GM12878 (cell line): ENCODE measurements at regions not wholly inside any gene's neighbourhood (a gene's known extent, or its start where the extent isn't known, plus 50 kb on each side); places are given as distances from the start of the nearest gene placed in this dataset.
"Not testable (repeated sequence)": the region's sequence is repeated elsewhere in the genome, so short reads cannot be mapped to it uniquely, and the experiment has no call there.

Source experiments
- ATAC-seq: fragments of 200-7000 bp; cut with Tn5 transposase; 3 replicates; pipeline ENCODE4 v1.9.1; 2020; ENCODE audit warnings: mild to moderate bottlenecking, moderate library complexity
- BruUV-seq: library from RNA; stranded (reverse); fragments of 400-500 nt; replicated peaks from 2 replicates; lab custom pipeline; 2021; lab: Mats Ljungman, UMichigan
- CTCF ChIA-PET: fragments of 300-600 bp; sonication (Branson Sonifier 250); formaldehyde crosslinking; extraction: SDS; loops from one replicate; lab custom pipeline; 2021; ENCODE audit warnings: inconsistent platforms; lab: Yijun Ruan, JAX
- POLR2A ChIA-PET: fragments of 350-600 bp; formaldehyde crosslinking; extraction: SDS; loops from one replicate; lab custom pipeline; 2021; ENCODE audit warnings: inconsistent platforms; lab: Charles Lee
- RAD21 ChIA-PET: fragments of 300-600 bp; sonication (Branson Sonifier 250); formaldehyde crosslinking; loops from one replicate; lab custom pipeline; 2023; ENCODE audit warnings: antibody characterized with exemption; ENCODE audit not compliant: unreplicated experiment; lab: Charles Lee
- SMC1A ChIA-PET: fragments of 300-600 bp; sonication (Branson Sonifier 250); formaldehyde crosslinking; loops from one replicate; lab custom pipeline; 2023; ENCODE audit not compliant: unreplicated experiment, uncharacterized antibody; lab: Charles Lee
- DNase-seq: peaks from one replicate; pipeline ENCODE4 v3.0.0-alpha.2; 2011; ENCODE audit warnings: low read depth, low spot score
- FAIRE-seq: peaks from 3 replicates; lab custom pipeline; 2011; peaks lifted over from hg19 to GRCh38; lab: Jason Lieb, UNC
- H2AFZ ChIP-seq: 2 replicates; pipeline ENCODE4 v1.6.0; 2011; ENCODE audit warnings: low read depth, low read length, control low read depth; ENCODE audit not compliant: control insufficient read depth
- H3K27ac ChIP-seq: 2 replicates; pipeline ENCODE4 v1.5.1; 2011; ENCODE audit warnings: control low read depth; ENCODE audit not compliant: control insufficient read depth, insufficient read depth
- H3K27me3 ChIP-seq, 2 experiments: replicated peaks in 1 of 2; 2 replicates each; pipeline versions ENCODE4 v1.6.0 to v1.6.1; 2011; ENCODE audit warnings: low read length in 1 of 2; ENCODE audit not compliant: control insufficient read depth in 2 of 2, insufficient read depth in 2 of 2
- H3K36me3 ChIP-seq, 2 experiments: 2 replicates each; pipeline ENCODE4 v1.5.1; 2011; ENCODE audit warnings: low read length in 1 of 2; ENCODE audit not compliant: control insufficient read depth in 2 of 2, insufficient read depth in 2 of 2
- H3K4me1 ChIP-seq: 2 replicates; pipeline ENCODE4 v1.6.1; 2011; ENCODE audit warnings: mild to moderate bottlenecking, low read length, moderate library complexity, mixed read lengths; ENCODE audit not compliant: control insufficient read depth, insufficient read depth
- H3K4me2 ChIP-seq: 2 replicates; pipeline ENCODE4 v1.6.0; 2011; ENCODE audit warnings: control low read depth; ENCODE audit not compliant: control insufficient read depth, insufficient read depth
- H3K4me3 ChIP-seq: fragments of 200-600 bp; sonication (generic); 2 replicates; pipeline ENCODE4 v1.5.1; 2016
- H3K79me2 ChIP-seq: 2 replicates; pipeline ENCODE4 v1.6.0; 2011; ENCODE audit warnings: low read length; ENCODE audit not compliant: control insufficient read depth, insufficient read depth
- H3K9ac ChIP-seq: 2 replicates; pipeline ENCODE4 v1.8.0; 2011; ENCODE audit warnings: low read length, control low read depth, mixed read lengths; ENCODE audit not compliant: control insufficient read depth, insufficient read depth
- H3K9me3 ChIP-seq: replicated peaks from 3 replicates; pipeline ENCODE4 v1.5.1; 2011; ENCODE audit warnings: mild to moderate bottlenecking, low read length; ENCODE audit not compliant: control insufficient read depth, insufficient read depth
- H4K20me1 ChIP-seq: 2 replicates; pipeline ENCODE4 v1.6.0; 2011; ENCODE audit not compliant: control insufficient read depth, insufficient read depth
- WGBS: methylation state at CpG from one replicate; pipeline ENCODE4 v1.1.6; 2016; ENCODE audit warnings: low lambda C conversion rate; ENCODE audit not compliant: insufficient replicate concordance, insufficient coverage; ENCODE audit errors: missing lambda C conversion rate; 5-methylcytosine and 5-hydroxymethylcytosine counted together
- in situ Hi-C: fragments of 300-500 bp; cut with MboI; formaldehyde crosslinking; loops from 9 replicates; pipeline ENCODE4 v1.14.3; 2018; ENCODE audit warnings: mixed read lengths
- intact Hi-C: fragments of 100-400 bp; cut with micrococcal nuclease; formaldehyde crosslinking; loops from one replicate; pipeline ENCODE4 v1.14.2; 2022; ENCODE audit not compliant: unreplicated experiment

GRCh38 chr1:146443088-146443870, 214.5 kb upstream of the NOTCH2NLA start:
- BruUV-seq = not testable (repeated sequence)

GRCh38 chr1:146438543-146438942, 209.7 kb upstream of the NOTCH2NLA start:
- H3K27me3 ChIP-seq, H3K79me2 ChIP-seq, BruUV-seq, H2AFZ ChIP-seq, H3K9me3 ChIP-seq, FAIRE-seq, POLR2A ChIA-PET, intact Hi-C loops, in situ Hi-C loops, H3K27ac ChIP-seq, ATAC-seq, H3K36me3 ChIP-seq, SMC1A ChIA-PET, DNase-seq, H4K20me1 ChIP-seq, H3K4me1 ChIP-seq, CTCF ChIA-PET, H3K4me2 ChIP-seq, H3K4me3 ChIP-seq, H3K9ac ChIP-seq, RAD21 ChIA-PET: not testable (repeated sequence)
- WGBS = 36% methylated on average over 3 of the region's 6 CpGs

More at GRCh38 chr1:146443088-146443870, 214.5 kb upstream of the NOTCH2NLA start:
- POLR2A ChIA-PET, H3K4me3 ChIP-seq, intact Hi-C loops, H3K9me3 ChIP-seq, H3K9ac ChIP-seq, H3K27ac ChIP-seq, H2AFZ ChIP-seq, CTCF ChIA-PET, H3K79me2 ChIP-seq, H4K20me1 ChIP-seq, DNase-seq, FAIRE-seq, RAD21 ChIA-PET, ATAC-seq, H3K27me3 ChIP-seq, SMC1A ChIA-PET, H3K4me2 ChIP-seq, H3K4me1 ChIP-seq, in situ Hi-C loops, H3K36me3 ChIP-seq: not testable (repeated sequence)
- 82% methylated on average over 15 of the region's 29 CpGs for WGBS

DNA sequence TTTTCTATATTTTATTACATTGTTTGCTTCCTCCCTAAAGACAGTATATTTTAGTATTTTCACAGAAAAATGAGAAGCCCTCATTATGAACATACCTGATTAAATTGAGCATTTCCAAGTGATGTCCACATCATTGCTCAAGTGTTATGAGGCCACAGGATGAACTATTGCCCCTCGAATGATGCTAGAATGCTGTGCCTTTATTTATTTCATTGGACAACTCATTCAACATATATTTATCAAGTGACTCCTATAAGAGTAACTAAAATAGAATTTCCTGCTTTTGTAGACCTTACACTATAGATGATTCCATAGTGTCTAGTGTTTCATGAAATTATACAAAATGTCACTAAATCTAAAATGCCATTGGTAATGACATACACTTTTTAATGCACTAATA, 187.8 kb upstream of the NOTCH2NLA start:
- BruUV-seq, H3K9me3 ChIP-seq, H3K79me2 ChIP-seq, CTCF ChIA-PET, H3K9ac ChIP-seq, RAD21 ChIA-PET, ATAC-seq, FAIRE-seq, in situ Hi-C loops, H3K4me2 ChIP-seq, SMC1A ChIA-PET, H4K20me1 ChIP-seq, intact Hi-C loops, H3K27ac ChIP-seq, H2AFZ ChIP-seq, H3K4me3 ChIP-seq, H3K27me3 ChIP-seq, H3K36me3 ChIP-seq, H3K4me1 ChIP-seq, POLR2A ChIA-PET, DNase-seq: not testable (repeated sequence)
- 71% methylated on average over 1 of the region's 1 CpG for WGBS

GRCh38 chr1:146415017-146415416, 186.2 kb upstream of the NOTCH2NLA start:
- FAIRE-seq, H3K27ac ChIP-seq, H3K9ac ChIP-seq, H3K79me2 ChIP-seq, H3K9me3 ChIP-seq, ATAC-seq, SMC1A ChIA-PET, H3K36me3 ChIP-seq, H3K4me2 ChIP-seq, H3K27me3 ChIP-seq, CTCF ChIA-PET, in situ Hi-C loops, DNase-seq, H3K4me3 ChIP-seq, RAD21 ChIA-PET, H3K4me1 ChIP-seq, H2AFZ ChIP-seq, H4K20me1 ChIP-seq, intact Hi-C loops, BruUV-seq, POLR2A ChIA-PET: not testable (repeated sequence)
- WGBS = 20% methylated on average over 5 of the region's 7 CpGs
